ENCODE measurements at regions not wholly inside any gene's neighbourhood (a gene's known extent, or its start where the extent isn't known, plus 50 kb on each side); places are given as distances from the start of the nearest gene placed in this dataset.

GRCh38 chr7:27345997-27346396 lies 103.4 kb downstream of the EVX1 start:
- peak overlapping the region; percentile 98 for H3K27ac ChIP-seq
- TF ChIP-seq CTCF (conservative IDR thresholded peaks at IDR 0.05) = no peak

DNA sequence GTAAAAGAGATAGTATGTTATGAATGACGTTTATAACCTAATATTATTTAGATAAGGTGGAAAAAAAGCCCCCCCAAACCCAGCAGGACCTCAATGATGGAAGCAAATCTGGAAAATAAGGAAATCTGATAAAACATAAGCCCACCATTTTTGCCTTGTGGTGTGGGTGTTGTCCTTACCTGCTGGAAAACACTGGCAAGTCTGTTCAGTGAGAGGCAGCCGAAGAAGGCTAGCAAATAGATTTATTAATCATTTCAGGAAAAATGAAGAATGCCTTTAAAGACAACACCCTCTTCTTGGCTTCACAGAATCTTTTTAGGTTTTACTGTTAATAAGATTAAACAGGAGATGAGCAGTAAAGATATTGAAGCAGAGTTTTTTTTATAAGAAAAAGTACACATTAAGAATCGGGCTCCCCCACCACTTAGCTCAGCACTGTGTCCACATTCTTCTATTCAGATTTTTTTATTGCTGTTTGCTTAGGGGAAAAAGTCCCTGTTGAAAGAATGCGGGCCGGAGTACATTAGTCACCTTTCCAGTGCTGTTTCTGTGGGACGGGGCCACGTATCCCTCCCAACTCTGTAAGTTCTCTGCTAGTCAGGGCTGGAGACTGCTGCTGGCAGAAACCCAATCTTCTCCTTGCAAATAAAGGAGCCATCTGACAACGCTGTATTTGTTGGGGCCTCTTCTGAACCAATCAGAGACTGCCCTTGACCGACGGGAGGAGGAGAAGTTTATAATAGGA lies 104.1 kb downstream of the EVX1 start:
- peak overlapping the region; percentile 98 for H3K27ac ChIP-seq
- no peak for TF ChIP-seq CTCF (conservative IDR thresholded peaks at IDR 0.05)

GRCh38 chr7:27347276-27347640 lies 104.7 kb downstream of the EVX1 start:
- H3K27ac ChIP-seq = peak overlapping the region; percentile 98
- TF ChIP-seq CTCF (conservative IDR thresholded peaks at IDR 0.05) = no peak

DNA sequence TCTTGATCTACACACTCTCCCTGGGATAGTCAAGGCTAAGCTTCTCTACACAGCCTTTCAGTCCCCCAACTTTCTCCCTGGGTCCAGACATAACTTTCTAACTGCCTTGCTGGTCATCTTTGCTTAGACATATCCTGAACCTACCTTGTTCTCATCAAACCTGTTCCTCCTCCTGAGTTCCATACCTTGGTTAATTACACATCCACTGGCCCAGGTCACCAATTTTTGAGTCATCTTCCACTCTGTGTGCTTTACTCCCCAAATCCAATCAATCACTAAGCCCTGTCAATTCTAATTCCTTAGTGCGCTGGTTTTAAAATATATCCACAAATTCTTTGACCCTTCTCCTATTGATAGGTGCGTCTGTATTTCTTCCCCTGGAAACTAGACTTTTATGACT lies 107.0 kb downstream of the EVX1 start:
- no peak for TF ChIP-seq CTCF (conservative IDR thresholded peaks at IDR 0.05)
- H3K27ac ChIP-seq = peak overlapping the region; percentile 98

DNA sequence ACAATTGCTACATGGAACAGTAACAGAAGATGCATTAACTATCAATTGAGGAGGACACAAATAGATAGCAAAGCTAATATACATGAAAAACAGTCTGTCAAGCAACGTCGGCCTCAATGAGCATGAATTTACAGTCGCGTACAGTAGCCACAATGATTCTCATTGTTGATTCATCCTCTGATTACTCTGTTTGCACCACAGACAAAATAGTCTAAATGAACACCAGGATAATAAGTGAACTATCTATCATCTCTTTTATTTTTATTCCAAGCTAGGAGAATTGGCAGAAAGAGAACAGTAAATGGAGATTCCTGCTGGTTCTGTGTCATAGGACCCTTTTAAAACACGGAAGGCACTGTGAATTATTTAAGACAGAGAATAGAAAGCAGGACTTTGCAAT lies 108.5 kb downstream of the EVX1 start:
- no peak overlapping the region for H3K27ac ChIP-seq
- no peak for TF ChIP-seq CTCF (conservative IDR thresholded peaks at IDR 0.05)

- no peak overlapping the region for H3K27ac ChIP-seq
- TF ChIP-seq CTCF (conservative IDR thresholded peaks at IDR 0.05) = no peak
Measured at GRCh38 chr7:27351786-27352185, 109.2 kb downstream of the EVX1 start.

DNA sequence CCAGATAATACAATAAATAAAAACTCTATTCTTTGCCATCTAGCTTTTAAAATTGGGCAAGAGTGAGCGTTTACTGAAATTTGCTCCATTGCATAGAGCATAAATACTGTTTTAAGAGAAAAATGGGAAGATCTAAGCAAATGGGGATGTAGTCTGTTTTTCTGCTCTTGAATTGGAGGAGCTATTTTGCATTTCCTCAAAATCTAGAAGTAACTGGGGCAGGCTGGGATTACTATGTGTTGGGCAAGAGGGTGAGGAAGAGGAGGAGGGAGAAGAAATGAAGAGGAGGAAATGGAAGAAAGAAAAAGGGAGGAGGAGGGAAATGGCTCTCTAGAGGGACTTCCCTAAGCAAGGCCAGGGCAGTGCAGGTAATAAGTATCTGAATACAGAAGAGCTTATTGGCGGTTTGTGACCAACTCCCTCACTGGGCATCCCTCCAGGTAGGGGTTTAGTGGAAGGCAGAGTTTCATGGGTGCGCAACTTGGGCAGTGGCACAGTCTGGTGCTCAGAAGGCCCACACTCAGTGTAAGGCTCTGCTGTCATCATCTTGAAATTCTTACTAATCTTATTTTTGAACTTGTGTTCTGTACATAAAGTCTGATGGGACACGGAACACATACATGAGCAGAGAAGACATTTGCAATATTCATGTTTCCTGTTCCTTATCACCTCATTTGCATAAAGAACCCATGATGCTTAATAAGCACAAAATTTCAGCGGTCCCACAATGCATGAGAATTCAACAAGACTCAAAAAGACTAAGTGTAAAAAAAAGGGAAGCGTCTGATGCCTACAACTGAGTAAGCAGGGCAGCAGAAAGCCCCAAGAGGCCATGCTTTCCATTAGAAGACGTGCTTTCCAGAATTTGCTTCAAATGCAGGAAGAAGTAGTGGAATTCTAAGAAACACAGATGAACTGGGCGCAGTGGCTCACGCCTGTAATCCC lies 116.9 kb downstream of the EVX1 start:
- peak overlapping the region; percentile 92 for H3K27ac ChIP-seq
- TF ChIP-seq CTCF (conservative IDR thresholded peaks at IDR 0.05) = no peak
